Dedifferentiated amniotic fluid mesenchymal stem cell (primary cell): ENCODE measurements at regions not wholly inside any gene's neighbourhood (a gene's known extent, or its start where the extent isn't known, plus 50 kb on each side); places are given as distances from the start of the nearest gene placed in this dataset.

Source experiments
- DNase-seq: peaks from one replicate; pipeline ENCODE4 v3.0.0-alpha.2; 2016; ENCODE audit errors: extremely low spot score

DNA sequence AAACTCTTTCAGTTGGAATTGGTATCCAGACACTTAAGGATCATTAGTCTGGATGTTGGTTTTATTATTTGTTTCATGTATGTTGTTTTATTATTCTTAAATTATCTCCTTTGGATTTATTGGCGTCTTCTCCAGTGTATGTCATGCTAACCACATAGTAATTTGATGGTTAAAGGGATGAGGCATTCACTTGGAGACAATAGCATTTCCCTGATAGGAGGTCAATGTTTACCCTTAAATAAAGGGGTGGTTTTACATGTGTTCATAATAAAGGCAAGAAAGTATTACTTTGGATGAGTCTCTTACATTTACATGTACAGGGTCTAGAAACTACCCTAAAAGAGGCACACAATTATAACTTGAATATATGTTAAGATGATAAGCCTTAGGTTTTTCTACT is 51.2 kb upstream of the RNF144B start:
- peak; percentile 11 for DNase-seq

- no peak for DNase-seq
Observed at GRCh38 chr6:18334251-18334650, 52.9 kb upstream of the RNF144B start.

DNA sequence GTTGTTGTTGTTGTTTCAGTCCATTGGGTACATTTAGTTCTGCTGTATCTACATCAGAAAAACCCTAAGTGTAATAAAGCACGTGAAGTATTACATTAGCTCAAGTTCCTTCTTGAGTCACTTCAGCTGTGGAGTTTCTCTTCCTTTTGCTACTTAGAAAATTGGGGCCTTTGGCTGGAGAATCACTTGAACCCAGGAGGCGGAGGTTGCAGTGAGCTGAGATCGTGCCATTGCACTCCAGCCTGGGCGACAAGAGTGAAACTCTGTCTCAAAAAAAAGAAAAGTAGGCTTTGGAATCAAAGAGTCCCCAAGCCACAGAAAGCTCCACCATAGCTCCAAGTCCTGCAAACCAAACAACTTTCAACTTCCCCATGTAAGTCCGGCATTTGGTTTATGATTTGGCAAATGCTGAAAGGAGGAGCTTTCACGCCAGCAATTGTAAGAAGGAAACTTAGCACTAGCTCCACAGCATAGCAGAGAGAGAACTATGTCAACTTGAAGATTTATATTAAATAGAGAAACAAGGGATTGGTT is 56.5 kb upstream of the RNF144B start:
- DNase-seq: no peak

- no peak for DNase-seq
Observed at GRCh38 chr6:18329776-18330175, 57.4 kb upstream of the RNF144B start.

DNA sequence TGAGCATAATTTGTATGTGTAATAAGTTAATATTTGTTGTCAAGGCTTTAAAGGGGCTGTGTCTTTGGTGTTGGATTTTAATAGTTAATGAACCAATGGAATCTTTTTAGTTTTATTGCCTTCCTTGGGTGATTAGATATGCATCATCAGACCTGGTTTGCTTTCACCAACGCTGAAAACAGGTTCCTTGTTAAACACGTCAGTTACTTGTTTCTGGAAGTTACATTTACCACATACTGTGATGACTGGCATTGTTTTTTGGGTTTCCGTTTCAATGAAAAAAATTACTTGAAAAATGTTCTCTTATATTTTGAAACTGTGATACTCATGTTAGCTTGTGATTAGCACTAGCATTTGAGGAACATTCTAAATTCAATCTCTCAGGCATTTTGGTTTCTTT is 58.6 kb upstream of the RNF144B start:
- DNase-seq: no peak

- DNase-seq: no peak
Observed at GRCh38 chr6:18328070-18328469, 59.1 kb upstream of the RNF144B start.

DNA sequence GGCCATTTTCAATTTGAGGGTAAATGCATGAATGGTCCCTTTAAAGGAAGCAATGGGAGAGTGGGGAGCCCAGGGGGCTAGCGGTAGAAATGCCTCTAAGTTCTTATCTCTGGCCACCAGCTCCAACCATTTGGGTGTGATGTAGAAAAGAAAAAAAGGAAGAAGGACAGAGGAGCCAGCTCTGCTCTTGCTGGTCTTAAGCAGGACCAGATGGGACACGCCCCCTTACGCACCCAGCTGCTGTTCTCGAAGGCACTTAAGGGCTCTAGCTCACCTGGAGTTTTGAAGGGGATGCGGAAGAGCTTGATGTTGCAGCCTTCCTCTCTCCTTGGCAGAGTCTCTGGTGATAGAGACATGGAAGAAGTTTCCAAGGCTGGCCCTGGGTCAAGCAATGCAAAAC is 59.5 kb upstream of the RNF144B start:
- no peak for DNase-seq

- DNase-seq: no peak
Observed at GRCh38 chr6:18326980-18327379, 60.2 kb upstream of the RNF144B start.

DNA sequence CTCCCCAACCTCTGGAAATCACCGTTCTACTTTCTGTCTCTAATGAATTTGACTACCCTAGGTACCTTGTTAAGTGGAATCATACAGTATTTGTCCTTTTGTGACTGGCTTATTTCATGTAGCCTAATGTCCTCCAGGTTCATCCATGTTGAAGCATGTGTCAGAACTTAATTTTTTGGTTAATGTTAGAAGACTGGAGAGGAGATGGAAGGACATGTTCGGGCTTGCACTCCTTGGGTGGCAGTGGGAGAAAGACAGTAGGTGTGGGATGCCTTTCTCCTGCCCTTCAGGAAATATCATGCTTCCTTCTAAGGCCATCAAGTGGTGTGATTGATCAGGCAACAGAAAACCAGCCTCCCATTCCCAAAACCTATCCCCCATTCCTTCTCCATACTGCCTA is 61.1 kb upstream of the RNF144B start:
- no peak for DNase-seq

GRCh38 chr6:18324706-18325042 is 60.3 kb upstream of the DEK start:
- no peak for DNase-seq

- DNase-seq: peak; percentile 73
Observed at GRCh38 chr6:18323935-18324705, 59.8 kb upstream of the DEK start.

- DNase-seq: no peak
Observed at GRCh38 chr6:18317850-18318249, 53.5 kb upstream of the DEK start.

DNA sequence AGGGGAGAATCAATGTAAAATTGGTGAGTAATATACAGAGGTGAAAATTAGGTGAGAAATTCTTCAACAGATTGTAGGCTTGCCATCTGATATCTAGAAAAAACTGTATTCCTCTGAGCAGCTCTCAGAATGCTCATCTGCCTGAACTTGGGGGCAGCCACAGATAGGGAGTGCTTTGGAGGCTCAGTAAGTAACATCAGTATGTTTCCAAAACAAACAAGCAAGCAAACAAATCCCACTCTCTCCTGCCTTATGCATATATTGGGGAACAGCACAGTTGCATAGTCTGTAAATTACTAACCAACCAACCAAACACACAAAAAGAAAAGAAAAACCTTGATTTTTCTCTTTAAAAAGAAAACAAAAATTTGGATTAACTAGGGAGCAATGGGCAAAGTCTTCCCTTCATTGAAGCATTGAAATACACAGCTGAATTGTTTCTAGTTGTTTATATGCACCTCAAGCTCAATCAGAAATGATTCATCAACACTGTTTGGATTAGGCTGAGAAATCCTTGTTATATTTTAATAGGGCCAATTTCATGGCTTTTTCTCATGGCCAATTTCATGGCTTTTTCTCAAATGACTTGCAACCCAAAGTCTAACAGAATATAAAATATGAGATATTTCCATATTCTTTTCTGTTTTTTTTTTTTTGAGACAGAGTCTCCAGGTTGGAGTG is 50.1 kb upstream of the DEK start:
- no peak for DNase-seq
